ENCODE measurements at regions not wholly inside any gene's neighbourhood (a gene's known extent, or its start where the extent isn't known, plus 50 kb on each side); places are given as distances from the start of the nearest gene placed in this dataset.

- FAIRE-seq = no peak
- WGBS (ENCODE audit: insufficient coverage, low coverage, missing lambda C conversion rate) = 21% methylated on average over 7 of the region's 7 CpGs
- Histone ChIP-seq H3K36me3 (ENCODE audit: control insufficient read depth, insufficient read depth, low read length) (no peaks in the 10 kb centered on the region), H3K79me2 (ENCODE audit: control insufficient read depth, insufficient read depth, low read length) (no peaks in the 10 kb centered on the region), H3K27me3 (ENCODE audit: control insufficient read depth in 2 of 2, insufficient read depth in 2 of 2, low read length in 2 of 2) (no peaks in the 10 kb centered on the region), H3K4me2 (ENCODE audit: insufficient read depth, low read length) (no peak overlapping the region), H3K9ac (ENCODE audit: insufficient read depth in 1 of 2, low read depth in 2 of 2, low read length in 2 of 2) (no peak overlapping the region), H3K9me1 (ENCODE audit: control insufficient read depth, insufficient read depth, low read length) (no peaks in the 10 kb centered on the region), H2AFZ (ENCODE audit: low read depth, low read length) (no peak overlapping the region), H3K4me1 (replicated peaks in 1 of 2; ENCODE audit: control insufficient read depth in 2 of 2, insufficient read depth in 2 of 2, low read length in 2 of 2) (peaks cover 0 to 10% of the 10 kb centered on the region in 2 experiments; a peak in 2 of 5 replicates), H3K9me3 (replicated peaks; ENCODE audit: control insufficient read depth, insufficient read depth, low read depth, low read length) (no peaks in the 10 kb centered on the region), H3K4me3 (no peak overlapping the region), H3K27ac (ENCODE audit: extremely low read depth, low read depth, low read length) (no peak overlapping the region), H4K20me1 (replicated peaks; ENCODE audit: control insufficient read depth, insufficient read depth, low read length) (no peaks in the 10 kb centered on the region)
- intact Hi-C loops (cut with micrococcal nuclease) (no loop called here), in situ Hi-C loops (cut with MboI) (no loop called here)
- CTCF ChIA-PET (ENCODE audit: low intra/inter-chr PET ratio) = no interaction called here
- no peak for ATAC-seq
- peak in 2 of 4 experiments; percentile 15 to 18 for DNase-seq (ENCODE audit: extremely low read depth in 1 of 4, low spot score in 3 of 4)
- no TSS peak for BruUV-seq (replicated peaks)
- POLR2A ChIA-PET = interaction anchor here (0.6 kb wide), 1 partner anchor 16 kb away, joined by 4 read pairs; no protein-coding TSS in a partner anchor
- TF ChIP-seq ZNF518B (CRISPR knock-in tag; IDR thresholded peaks at IDR 0.05) (no peak), L3MBTL2 (IDR thresholded peaks at IDR 0.05) (peak; percentile 46; the same call in 1 of the 2 replicates), ZNF232 (CRISPR knock-in tag; IDR thresholded peaks at IDR 0.05) (no peak), BRF2 (IDR thresholded peaks at IDR 0.05; ENCODE audit: borderline replicate concordance, insufficient read depth, insufficient read length) (no peak), MAX (CRISPR knock-in tag; IDR thresholded peaks at IDR 0.05) (no peak), POLR3A (IDR thresholded peaks at IDR 0.05; ENCODE audit: borderline replicate concordance, extremely low read depth, insufficient read depth, insufficient read length) (no peak), CTCF (IDR thresholded peaks at IDR 0.05 in 2 of 3, conservative IDR thresholded peaks at IDR 0.05 in 1 of 3; ENCODE audit: insufficient read depth in 2 of 3, low read depth in 1 of 3, low read length in 3 of 3) (no peak), BCLAF1 (IDR thresholded peaks at IDR 0.05; ENCODE audit: borderline replicate concordance in 1 of 2, control insufficient read depth in 1 of 2, low read depth in 2 of 2, low read length in 1 of 2) (no peak), ZNF184 (CRISPR knock-in tag; IDR thresholded peaks at IDR 0.05) (no peak), NFIC (IDR thresholded peaks at IDR 0.05) (no peak)
Measured at GRCh38 chr11:27193434-27194225, 153.0 kb downstream of the BBOX1 start.

Data from K562 (cell line).